ENCODE measurements at regions not wholly inside any gene's neighbourhood (a gene's known extent, or its start where the extent isn't known, plus 50 kb on each side); places are given as distances from the start of the nearest gene placed in this dataset.

GRCh38 chr5:115354246-115354645 lies 57.8 kb upstream of the CCDC112 start:
- TF ChIP-seq POLR2AphosphoS5 (IDR thresholded peaks at IDR 0.05) (no peak), CTCF (IDR thresholded peaks at IDR 0.05) (no peak)

Measured in suprapubic skin (tissue), 3 donors.